ENCODE measurements at regions not wholly inside any gene's neighbourhood (a gene's known extent, or its start where the extent isn't known, plus 50 kb on each side); places are given as distances from the start of the nearest gene placed in this dataset.

DNA sequence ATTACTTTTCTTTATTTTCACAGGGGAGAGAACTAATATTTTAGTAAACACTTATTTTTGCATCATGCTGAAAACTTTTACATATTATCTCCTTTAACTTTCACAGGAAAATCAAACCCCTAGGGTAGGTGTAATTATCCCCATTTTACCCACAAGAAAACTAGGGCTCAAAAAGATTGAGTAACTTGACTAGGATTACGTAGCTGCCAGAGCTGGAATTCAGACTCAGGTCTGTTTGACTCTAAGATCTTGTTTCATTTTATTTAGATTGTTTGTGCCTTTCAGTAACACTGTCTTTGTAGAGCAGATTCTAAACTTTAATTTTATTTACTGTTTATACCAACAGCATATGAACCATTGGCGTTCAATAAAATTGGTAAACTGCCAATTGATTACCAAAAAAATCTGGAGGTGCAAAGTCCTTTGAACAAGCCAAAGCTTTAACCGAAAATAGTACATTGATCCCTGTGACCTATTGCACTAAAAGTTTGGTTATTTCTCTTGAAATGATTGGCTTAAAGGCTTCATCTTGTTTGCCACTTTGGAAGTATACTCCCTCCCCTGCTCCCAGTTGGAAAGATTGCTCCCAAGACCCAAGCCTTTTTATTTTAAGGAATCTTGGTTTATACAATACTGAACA, 71.0 kb upstream of the WDR26 start:
- DNase-seq (ENCODE audit: low spot score): no peak

DNA sequence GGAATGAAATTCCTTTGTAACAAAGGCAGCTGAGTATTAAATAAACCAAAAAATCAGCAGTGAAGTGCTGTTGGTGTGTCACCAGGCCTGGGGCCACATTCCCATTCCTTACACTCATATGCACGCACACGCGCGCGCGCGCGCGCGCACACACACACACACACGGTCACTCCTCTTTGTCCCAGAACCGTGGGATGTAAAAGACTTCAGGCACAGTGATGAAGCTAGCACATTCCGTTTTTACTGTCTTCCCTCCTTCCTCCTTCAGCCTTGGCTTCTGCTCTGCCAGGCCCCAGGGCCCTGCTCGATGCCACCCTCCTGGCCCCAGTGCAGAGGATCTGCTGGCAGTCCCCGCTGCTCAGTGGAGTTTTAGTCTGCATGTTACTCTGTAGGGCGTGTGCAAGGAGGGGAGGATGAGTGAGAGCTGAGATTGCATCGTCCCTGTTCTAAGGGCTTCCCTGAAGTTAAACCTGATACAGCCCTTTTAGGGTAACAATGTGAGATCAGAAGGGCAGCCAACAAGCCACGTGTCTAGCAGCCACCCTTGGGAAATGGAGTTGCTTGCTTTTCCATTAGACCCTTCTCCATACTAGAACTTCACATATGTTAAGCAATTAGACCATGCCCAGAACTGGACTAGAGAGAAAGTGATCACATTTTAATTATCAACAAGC, 71.7 kb upstream of the WDR26 start:
- peak; percentile 71 for DNase-seq (ENCODE audit: low spot score)

DNA sequence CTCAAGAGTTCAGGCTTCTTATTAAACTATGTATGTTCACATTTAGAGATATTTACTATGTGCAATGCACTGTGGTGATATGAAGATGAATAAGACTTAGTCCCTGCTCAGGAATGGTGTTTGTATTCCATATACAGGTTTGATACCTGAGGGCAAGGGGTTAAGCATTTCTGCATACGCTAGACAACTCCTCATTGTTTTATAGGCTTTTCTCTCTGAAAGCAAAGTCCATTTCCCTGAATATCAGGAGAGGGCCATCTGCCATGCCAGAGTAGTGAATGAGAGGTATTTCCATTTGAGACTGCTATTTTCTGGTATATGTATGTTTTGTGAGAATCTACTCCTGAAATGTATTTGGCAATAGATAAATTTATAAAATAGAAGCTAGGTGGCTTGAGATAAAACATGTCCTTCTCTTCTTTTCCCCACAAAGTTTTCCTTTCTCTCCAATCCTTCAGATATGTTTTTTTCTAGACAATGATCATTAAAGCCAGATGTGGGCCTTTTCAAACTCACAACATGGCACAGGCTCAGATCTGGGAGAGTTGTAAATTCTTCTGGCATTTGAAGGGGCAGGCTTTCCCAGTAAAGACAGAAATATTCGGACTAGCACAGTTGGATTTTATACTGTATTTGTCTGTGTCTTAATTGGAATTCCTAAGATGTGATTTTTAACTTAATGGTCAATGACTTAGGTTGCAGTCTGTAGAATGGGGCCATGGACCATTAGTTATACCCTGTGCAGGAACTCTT, 73.3 kb upstream of the WDR26 start:
- peak; percentile 69 for DNase-seq (ENCODE audit: low spot score)

DNA sequence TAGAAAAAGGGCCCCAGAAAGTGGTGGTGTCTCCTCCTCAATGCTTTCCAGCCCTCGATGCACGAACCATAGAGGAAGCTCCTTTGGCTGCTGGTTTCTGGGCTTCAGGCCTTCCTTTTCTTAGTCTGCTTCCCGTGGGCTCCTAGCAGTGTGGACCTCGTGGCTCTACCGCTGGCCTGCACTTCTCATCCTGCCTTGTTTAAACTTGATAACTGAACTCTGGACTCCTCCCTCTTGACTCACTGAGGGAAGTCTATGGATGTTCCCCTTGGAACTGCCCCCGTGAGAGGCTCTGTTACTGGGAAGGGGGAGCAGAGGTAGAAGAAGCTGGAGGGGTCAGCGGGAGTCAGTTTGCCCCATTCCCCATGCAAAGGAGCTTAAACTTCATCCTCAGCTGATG, 75.3 kb upstream of the WDR26 start:
- no peak for DNase-seq (ENCODE audit: low spot score)

DNA sequence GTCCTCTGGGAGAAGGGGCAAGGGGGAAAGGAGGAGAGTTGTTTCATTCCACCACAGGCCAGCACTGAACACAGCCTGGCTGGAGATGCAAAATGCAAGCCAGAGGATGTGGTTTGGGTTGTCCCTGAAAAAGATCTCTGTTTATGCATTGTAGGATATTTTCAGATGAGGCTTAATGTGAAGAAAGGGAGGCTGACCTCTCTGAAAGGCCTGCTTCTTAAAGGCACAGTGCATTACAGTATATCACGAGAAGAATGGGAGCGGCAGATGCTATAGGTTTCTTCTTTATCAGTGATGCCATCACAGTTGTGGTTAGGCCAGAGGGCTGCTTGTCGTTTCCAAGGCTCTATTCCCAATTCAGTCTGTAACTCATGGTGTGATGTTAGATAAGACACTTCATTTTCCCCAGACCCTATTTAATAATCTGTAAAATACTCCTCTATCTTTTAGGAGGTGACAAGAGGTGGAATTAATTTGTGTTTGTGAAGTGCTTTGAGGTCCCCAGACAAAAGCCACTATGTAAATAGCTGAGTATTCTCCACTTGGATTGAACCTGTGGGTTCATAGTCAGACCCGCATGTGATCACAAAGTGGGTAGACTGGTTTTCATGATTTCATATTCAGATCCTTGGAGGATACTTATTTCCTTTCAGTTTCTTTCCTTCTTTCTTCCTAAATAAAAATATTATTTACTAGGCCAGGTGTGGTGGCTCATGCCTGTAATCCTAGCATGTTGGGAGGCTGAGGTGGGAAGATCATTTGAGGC, 76.5 kb upstream of the WDR26 start:
- DNase-seq (ENCODE audit: low spot score): peak; percentile 57

DNA sequence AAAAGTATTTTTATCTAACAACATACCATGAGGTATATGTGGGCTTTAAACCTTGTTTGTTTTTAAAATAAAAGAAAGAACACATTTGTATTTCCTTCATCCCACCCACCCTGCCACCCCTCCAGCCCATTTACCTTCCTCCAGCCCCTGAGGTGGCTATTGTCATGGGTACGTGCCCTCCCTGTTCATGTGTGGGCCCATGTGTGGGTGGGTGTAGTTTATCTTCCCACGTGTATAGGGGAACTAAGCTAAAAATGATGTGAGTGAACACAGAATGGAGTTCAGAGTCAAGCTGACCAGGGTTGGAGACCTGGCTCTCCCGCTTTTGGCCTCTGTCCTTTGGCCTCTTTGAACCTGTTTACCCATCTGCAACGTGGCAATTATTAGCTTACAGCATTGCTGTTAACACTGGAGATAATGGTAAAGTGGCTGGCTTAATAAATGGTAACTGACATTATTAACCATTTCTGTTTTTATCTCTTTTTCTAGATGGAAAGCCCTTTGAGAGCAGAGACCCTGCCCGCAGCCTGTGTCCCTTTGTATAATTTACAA, 78.1 kb upstream of the WDR26 start:
- DNase-seq (ENCODE audit: low spot score): no peak

DNA sequence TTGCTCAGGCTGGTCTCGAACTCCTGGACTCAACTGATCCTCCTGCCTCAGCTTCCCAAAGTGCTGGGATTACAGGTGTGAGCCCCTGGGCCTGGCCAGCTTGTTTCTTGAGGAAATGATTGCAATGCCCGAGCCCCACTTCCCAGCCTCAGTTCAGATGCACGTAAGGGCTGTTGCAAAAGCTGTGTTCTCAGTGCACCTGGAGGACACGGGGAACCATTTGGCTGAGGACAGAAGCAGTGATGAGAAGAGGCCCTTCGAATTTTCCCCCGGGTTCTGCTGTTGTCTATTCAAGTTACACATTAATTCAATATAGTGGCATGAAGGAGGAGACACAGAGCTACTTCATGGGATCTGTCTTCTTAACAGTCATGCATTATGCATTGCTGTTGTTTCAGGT, 78.8 kb upstream of the WDR26 start:
- no peak for DNase-seq (ENCODE audit: low spot score)

DNA sequence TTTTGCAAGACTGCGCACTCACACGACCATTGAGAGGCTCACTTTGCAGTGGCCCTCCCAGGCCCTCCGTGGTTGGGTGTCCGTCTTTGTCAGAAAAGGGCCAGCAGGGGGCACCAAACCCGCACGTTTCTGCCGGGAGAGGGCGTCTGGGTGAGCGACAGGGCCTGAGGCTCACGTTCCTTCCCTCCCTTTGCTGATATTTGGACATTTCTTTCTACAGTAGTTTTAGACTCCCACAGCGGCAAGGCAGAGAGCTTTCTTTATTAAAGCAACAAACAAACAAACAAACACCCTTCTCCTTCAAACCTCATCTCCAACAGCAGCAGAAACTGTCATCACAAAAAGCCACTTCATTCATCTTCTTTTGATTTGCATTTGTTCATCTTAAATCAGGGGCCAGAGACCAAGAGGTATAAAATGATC, 79.2 kb upstream of the WDR26 start:
- peak; percentile 92 for DNase-seq (ENCODE audit: low spot score)

DNA sequence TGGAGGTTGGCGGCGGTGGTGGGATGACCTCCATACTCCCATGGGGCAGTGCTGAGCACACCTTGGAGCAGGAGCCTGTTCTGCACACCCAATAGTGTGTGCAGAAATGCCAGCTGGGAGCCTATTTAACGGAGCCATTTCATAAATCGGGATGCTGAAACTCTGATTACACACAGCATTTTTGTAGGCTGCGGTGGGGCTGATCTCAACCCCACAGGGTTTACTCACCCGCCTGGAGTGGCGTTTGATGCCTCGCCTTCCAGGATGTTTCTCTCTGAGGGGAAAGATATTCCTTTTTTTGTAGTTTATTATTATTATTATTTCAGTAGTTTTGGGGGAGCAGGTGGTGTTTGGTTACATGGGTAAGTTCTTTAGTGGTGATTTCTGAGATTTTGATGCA, 82.6 kb upstream of the WDR26 start:
- no peak for DNase-seq (ENCODE audit: low spot score)

DNA sequence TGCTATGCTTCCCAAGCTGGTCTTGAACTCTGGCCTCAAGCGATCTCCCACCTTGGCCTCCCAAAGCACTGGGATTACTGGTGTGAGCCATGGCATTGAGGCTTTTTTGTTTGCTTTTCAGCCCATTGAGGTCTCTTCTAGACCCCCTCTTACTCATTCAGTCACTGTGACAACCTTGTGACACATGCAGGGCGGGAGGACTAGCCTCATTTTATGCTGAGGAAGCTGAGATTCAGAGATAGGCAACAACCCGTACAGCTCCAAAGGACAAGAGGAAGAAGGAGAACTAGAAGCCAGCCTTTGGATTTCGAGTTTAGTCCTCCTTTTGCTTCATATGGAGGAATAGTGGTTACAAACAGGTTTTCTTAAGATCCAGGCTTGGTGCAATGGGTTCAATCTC, 83.9 kb upstream of the WDR26 start:
- no peak for DNase-seq (ENCODE audit: low spot score)

DNA sequence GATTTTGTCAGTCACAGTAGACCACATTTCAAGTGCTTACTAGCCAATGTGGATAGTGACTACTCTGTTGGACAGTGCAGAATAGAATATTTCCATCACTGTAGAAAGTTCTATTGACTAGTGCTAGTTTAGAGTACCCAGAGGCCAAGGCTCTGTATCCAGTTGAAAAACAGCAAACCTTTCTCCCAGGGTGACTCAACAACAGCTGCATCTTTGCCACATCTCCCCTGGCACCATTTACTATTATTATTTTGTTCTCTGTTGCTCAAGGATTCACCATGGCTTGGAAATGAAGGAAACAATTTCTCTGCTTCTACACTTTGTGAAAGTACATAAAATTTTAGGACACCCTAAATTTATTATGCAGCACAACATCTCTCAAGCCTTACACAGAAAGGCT, 85.3 kb upstream of the WDR26 start:
- DNase-seq (ENCODE audit: low spot score): no peak

DNA sequence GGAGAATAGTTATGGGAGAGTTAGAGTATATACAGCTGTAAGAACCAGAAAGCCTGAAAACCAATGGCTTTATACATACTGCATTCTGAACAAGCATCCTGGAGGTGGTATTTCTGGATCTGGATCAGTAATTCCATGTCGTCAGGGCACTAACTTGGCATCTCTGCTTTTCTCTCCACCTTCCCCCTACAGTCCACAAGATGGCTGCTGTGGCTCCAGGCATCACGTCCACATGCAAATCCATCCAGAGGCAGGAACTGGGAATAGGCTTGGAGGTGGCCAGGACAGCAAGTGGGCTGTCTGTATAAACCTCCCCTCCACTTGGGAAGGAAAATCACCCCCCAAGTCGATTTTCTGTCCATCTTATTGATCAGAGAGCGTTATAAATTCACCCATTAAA, 86.2 kb upstream of the WDR26 start:
- DNase-seq (ENCODE audit: low spot score): no peak

DNA sequence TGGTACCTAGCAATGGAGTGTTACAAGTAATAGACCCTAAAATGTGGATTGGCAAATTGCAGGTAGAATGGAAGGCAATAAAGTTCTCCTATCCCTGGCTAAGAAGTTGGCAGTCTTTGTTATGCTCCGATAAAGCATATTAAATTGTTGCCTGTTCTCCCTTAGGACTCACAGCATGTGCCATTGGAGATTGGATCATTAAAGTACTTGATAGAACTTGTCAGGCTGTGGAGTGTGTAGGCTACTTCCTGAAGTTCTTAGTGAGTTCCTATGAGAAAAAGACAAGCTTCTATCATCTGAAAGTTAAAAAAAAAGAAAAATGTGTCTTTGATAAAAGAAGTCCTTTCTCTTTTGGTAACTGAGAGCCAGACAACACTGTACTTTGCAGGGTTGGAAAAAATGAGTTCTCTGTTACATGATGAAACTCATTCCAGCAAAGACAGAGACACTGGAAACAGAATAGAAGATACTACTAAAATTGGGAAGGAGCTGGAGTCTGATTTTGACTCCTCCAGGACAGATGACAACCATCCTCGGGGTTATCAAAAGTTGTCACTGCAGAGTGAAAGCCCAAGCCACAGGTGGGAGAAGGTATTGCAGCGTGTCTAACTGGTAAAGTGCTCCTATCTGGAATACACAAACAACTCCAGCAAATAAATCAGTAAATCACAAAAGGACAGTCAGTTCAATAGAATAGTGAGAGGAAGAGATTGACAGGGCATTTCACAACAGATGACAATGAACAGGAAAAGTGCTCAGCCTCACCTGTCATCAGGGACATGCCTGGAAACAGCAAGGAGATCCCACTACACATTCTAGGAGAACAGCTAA, 87.5 kb upstream of the WDR26 start:
- DNase-seq (ENCODE audit: low spot score): no peak

DNA sequence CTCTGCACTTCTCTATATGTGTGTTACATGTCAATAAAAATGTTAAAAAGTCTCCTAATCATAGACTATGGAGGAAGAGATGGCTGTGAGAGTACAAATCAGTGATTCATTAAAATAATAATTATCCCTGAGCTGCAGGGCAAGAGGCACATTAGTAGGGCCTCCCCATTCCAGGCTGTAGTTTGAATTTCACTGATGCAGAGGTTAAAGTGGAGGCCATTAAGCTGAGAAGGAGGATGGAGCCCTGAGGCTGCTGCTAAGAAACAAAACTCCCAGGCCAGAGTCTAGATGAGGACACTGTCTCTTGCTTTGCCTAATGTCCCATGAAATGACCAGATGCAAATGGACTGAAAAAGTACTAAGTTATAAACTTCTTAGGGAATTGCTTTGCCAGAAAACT, 89.1 kb upstream of the WDR26 start:
- no peak for DNase-seq (ENCODE audit: low spot score)

DNA sequence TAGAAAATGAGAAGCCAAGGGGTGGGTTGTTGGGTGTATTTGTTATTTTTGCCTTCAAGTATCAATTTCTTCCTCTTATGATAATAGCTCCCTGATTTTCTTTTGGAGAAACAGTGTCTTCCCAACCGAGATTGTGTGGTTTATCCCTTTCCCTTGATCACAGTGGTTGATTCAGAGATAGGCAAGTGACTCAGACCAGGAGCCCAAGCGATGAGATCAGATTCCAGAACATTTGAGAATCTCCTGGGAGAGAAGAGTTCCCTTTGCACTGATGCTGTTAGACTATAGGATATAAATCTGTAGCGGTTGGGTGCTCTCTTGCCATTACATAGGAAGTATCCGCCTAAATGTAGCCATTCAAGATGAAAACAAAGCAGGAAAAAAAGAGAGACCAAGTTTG, 90.1 kb upstream of the WDR26 start:
- DNase-seq (ENCODE audit: low spot score): peak; percentile 49

DNA sequence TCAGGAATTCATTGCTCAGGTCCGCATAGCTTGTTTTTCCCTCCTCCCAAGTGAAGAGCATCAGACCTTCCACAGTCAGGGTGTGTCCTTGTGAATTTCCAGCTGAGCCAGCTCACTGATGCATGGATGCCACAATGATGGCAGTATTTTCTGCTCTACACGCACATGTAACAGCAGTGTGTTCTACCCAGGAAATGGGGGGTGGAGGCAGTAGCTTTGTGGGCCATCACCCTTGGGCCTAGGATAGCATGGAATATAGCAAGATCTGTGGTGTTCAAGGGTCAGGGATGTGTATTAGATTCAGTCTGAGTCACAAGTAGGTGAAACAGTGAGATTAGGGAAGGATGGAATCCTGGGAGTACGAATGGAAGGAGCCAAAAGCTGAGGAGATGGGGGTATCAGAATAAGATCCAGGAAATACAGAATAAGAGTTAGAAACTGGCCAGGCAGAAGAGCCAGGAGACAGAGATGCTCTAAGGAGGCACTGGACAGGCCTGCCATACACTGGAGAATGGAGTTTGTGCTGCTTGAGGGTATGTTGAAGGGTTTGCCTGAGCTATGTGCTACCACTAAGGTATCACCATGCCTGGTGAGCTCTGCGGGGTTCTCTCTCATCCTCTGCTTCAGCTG, 90.6 kb upstream of the CNIH3 start:
- no peak for DNase-seq (ENCODE audit: low spot score)

DNA sequence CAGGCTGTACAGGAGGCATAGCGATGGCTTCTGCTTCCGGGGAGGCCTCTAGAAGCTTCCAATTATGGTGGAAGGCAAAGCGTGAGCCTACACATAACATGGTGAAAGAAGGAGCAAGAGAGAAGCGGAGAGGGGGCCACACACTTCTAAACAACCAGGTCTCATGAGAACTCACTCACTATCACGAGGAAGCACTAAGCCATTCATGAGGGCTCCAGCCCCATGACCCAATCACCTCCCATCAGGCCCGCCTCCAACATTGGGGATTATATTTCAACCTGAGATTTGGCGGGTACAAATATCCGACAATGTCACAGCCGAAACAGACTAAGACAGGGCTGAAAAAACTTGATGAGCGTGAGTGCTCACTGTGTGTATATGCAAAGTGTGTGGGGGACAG, 89.3 kb upstream of the CNIH3 start:
- DNase-seq (ENCODE audit: low spot score): no peak

DNA sequence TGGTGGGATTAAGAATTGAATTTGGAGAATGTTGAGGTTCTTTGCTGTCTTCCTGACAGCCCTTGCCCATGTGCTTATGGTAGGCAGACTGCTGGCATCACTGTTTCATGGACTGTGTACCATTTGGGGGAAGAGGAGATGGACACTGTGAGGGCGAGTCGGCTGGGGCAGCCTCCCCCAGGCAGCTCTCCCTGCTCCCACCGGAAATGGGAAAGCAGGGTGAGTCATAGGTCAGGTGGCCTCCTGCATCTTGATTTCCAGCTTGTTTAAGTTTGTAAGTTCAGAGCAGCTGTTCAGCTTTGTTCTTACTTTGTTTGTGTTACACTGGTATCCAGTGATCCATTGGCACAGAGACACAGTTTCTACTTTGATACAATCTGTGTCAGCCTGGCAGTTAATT, 87.2 kb upstream of the CNIH3 start:
- DNase-seq (ENCODE audit: low spot score): peak; percentile 38

DNA sequence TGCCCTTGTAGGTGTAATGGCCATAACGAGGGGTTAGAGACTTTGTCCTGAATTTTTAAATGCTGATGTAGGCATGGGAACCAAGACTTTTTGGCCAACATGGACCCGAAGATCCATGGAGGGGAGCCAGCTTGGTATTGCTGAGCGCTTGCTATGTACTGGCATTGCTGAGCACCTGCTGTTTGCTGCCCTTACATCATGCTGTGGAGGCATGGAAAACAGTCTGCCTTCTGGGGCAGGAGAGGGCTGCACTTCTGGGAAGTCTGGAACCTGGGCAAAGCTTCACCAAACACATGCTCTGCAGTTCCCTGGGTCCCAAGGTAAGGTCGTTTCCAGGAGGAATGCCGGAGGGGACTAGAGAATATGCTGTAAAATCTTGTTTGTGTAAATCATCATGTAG, 86.3 kb upstream of the CNIH3 start:
- DNase-seq (ENCODE audit: low spot score): no peak

DNA sequence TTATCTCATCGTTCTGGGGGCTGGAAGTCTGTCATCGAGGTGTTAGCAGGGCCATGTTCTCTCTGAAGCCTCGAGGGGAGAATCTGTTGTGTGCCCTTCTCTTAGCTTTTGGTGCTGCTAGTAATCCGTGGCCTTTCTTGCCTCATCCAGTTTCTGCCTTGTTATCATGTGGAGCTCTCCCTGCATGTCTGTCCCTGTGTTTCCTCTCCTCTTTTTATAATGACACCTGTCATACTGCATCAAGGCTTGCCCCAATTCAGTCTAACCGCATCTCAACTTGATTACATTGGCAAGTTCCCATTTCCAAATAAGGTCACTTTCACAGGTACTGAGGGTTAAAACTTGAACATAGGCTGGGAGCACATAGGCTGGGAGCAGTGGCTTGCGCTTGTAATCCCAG, 82.6 kb upstream of the CNIH3 start:
- DNase-seq (ENCODE audit: low spot score): no peak

DNA sequence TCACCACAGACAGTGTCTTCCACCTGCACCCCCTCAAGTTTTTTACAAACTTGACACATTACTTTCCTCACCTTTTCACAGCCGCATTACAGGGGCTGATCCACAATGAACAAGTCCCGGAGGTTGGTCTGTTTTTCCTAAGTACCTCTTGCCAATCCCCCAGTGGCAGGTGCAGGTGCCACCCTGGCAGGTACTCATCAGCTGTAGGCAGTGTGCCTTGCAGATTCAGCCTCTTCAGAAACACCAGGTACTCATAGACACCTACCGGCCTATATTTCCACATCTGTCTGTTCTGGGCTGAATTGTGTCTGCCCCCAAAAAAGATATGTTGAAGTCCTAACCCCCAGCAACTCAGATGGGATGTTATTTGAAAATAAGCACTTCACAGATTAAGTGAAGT, 81.4 kb upstream of the CNIH3 start:
- DNase-seq (ENCODE audit: low spot score): no peak
